ENCODE measurements at regions not wholly inside any gene's neighbourhood (a gene's known extent, or its start where the extent isn't known, plus 50 kb on each side); places are given as distances from the start of the nearest gene placed in this dataset.

DNA sequence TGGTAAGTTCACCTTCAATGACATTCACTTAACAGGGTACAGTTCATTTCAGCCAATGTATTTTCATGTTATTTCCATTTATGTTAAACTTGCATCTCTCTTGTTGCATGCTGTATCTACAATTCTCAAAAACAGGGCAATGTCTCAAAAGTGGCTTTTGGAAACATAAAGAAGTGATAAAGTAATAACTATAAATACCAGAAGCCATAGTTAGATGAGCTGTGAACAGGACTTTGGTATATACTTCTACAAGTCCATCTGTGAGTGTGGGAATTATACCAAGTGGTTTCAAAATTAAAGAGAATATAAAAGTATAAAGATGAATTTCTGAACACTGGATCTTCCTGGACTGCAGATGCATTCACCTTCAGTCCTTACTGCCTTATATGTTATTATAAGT is 585.4 kb upstream of the PBX1 start:
- TF ChIP-seq, protein P1, sequence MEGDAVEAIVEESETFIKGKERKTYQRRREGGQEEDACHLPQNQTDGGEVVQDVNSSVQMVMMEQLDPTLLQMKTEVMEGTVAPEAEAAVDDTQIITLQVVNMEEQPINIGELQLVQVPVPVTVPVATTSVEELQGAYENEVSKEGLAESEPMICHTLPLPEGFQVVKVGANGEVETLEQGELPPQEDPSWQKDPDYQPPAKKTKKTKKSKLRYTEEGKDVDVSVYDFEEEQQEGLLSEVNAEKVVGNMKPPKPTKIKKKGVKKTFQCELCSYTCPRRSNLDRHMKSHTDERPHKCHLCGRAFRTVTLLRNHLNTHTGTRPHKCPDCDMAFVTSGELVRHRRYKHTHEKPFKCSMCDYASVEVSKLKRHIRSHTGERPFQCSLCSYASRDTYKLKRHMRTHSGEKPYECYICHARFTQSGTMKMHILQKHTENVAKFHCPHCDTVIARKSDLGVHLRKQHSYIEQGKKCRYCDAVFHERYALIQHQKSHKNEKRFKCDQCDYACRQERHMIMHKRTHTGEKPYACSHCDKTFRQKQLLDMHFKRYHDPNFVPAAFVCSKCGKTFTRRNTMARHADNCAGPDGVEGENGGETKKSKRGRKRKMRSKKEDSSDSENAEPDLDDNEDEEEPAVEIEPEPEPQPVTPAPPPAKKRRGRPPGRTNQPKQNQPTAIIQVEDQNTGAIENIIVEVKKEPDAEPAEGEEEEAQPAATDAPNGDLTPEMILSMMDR (IDR thresholded peaks at IDR 0.05), result no peak
- no peak for TF ChIP-seq POLR2A (IDR thresholded peaks at IDR 0.05)
- no peak for DNase-seq (ENCODE audit: low spot score in 2 of 2)
- intact Hi-C loops (cut with DNase I; ENCODE audit: low total_unique reads), result no loop called here
- no peak overlapping the region for H3K4me3 ChIP-seq (ENCODE audit: low read depth, poor library complexity, severe bottlenecking)

DNA sequence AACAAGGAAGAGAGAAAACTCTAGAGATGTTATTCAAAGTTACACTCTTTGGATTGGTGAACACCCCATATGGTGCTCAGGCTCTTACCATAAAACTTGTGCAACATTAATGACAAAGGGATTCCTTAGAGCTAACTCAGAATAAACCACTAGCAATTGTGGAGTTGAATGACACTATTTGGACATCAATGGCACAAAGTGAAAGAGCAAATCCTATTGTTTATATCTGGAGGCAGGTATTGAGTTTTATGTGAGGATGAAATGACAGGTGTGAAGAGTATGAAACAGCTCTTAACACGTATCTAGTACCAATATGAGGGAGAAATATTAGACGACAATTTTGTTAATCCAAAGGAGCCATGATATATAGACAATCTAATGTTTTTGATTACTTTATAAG is 584.9 kb upstream of the PBX1 start:
- no peak for DNase-seq (ENCODE audit: low spot score in 2 of 2)
- H3K4me3 ChIP-seq (ENCODE audit: low read depth, poor library complexity, severe bottlenecking), result no peak overlapping the region
- 78 to 83% methylated on average over 2 of the region's 2 CpGs for WGBS, 2 donors
- no peak for TF ChIP-seq POLR2A (IDR thresholded peaks at IDR 0.05)
- intact Hi-C loops (cut with DNase I; ENCODE audit: low total_unique reads), result no loop called here

DNA sequence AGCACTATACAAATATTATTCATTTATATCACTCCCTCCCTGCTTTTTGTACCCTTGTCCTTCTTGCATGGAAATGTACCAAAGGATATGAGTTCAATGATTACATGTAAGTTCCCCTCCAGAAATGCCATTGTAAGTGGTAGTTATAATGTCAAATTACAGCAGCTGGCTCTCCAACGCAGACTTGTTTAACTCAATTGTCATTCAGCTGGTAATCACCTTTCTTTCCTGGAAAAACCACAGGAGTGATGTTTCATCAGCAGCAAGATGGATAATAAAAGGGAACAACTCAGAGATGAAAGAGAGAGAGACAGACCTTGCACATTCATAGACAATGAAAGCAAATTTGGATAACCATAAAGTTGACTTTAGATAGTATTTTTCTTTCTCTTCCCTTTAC is 578.6 kb upstream of the PBX1 start:
- H3K4me3 ChIP-seq (ENCODE audit: low read depth, poor library complexity, severe bottlenecking), result no peak overlapping the region
- no peak for TF ChIP-seq POLR2A (IDR thresholded peaks at IDR 0.05)
- TF ChIP-seq, protein P1 (IDR thresholded peaks at IDR 0.05), result no peak
- intact Hi-C loops (cut with DNase I; ENCODE audit: low total_unique reads), result no loop called here
- 54 to 66% methylated on average over 1 of the region's 1 CpG for WGBS, 2 donors
- DNase-seq (ENCODE audit: low spot score in 2 of 2), result no peak

DNA sequence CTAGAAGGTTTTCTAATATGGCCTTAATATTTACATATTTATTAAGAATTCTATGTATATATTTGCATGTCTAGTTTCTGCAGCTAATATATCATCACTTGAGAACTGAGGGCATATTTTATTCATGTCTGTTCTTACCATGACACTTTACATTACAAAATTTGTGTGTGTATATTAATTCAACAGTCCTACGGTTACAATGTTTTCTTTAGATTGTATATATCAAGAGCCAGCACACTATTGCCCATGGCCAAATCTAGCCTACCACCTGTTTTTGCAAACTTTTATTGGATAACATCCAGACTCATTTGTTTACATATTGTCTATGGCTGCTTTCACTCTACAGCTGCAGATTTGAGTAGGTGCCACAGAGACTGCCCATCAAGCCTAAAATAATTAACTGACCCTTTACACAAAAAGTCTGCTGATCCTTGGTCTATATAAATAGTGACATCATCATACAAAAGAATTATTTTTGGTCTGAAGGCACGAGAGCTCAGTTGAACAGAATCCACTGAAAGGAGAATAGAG is 577.4 kb upstream of the PBX1 start:
- DNase-seq (ENCODE audit: low spot score in 2 of 2), result no peak
- TF ChIP-seq POLR2A (IDR thresholded peaks at IDR 0.05), result no peak
- TF ChIP-seq, protein P1 (IDR thresholded peaks at IDR 0.05), result no peak
- 61 to 67% methylated on average over 2 of the region's 2 CpGs for WGBS, 2 donors
- intact Hi-C loops (cut with DNase I; ENCODE audit: low total_unique reads), result no loop called here
- no peak overlapping the region for H3K4me3 ChIP-seq (ENCODE audit: low read depth, poor library complexity, severe bottlenecking)

DNA sequence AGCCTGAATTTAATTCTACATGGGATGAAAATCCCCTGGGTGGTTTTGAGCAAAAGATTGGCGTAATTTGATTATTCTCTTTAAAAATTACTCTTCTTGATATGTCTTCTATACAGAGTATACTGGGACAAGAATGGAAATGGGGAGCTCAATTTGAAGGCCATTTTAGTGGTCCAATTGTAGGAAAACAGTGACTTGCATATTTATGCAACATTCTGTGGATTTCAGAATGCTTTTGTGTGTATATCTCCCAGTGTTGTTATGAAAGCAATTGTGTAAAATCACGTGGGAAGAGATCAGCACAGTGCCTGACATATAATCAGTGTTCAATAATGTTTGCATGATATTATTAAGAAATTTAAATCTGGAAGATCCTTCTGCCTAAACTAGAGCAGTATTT is 575.9 kb upstream of the PBX1 start:
- no peak for TF ChIP-seq POLR2A (IDR thresholded peaks at IDR 0.05)
- TF ChIP-seq, protein P1 (IDR thresholded peaks at IDR 0.05), result no peak
- intact Hi-C loops (cut with DNase I; ENCODE audit: low total_unique reads), result no loop called here
- H3K4me3 ChIP-seq (ENCODE audit: low read depth, poor library complexity, severe bottlenecking), result no peak overlapping the region
- no peak for DNase-seq (ENCODE audit: low spot score in 2 of 2)
- WGBS, 2 donors, result 75 to 79% methylated on average over 2 of the region's 2 CpGs

DNA sequence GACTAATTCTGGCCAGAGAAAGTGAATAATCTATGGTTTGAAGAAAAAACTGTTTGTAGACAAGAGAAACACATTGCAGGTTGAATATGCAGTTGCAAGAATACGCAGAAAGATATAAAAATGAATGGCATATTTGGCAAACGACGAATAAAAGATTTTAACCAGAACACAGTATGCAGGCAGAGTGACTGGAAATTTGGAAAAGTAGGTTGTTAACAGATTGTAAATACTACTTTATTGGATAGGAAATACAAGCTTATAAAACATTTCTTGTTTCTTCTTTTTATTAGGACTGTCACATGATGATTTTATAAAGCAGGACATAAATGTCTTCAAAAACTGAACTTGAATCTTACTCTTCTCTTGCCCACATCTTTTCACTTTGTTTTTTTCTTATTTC is 573.3 kb upstream of the PBX1 start:
- WGBS, 2 donors, result 64 to 65% methylated on average over 3 of the region's 3 CpGs
- TF ChIP-seq, protein P1 (IDR thresholded peaks at IDR 0.05), result no peak
- no peak for TF ChIP-seq POLR2A (IDR thresholded peaks at IDR 0.05)
- DNase-seq (ENCODE audit: low spot score in 2 of 2), result no peak
- intact Hi-C loops (cut with DNase I; ENCODE audit: low total_unique reads), result no loop called here
- no peak overlapping the region for H3K4me3 ChIP-seq (ENCODE audit: low read depth, poor library complexity, severe bottlenecking)
